Suprapubic skin (tissue), 4 donors: ENCODE measurements at regions not wholly inside any gene's neighbourhood (a gene's known extent, or its start where the extent isn't known, plus 50 kb on each side); places are given as distances from the start of the nearest gene placed in this dataset.

Experiments
- DNase-seq, 2 donors: peaks; one replicate each; pipeline ENCODE4 v3.0.0-alpha.2; 2019; ENCODE audit warnings: low spot score in 2 of 2
- H3K27ac ChIP-seq: fragments of 200-600 bp; sonication (generic); one replicate; pipeline ENCODE4 v1.5.1; 2019
- H3K27me3 ChIP-seq: fragments of 200-600 bp; sonication (generic); one replicate; pipeline ENCODE4 v1.5.1; 2019
- H3K36me3 ChIP-seq: fragments of 200-600 bp; sonication (generic); one replicate; pipeline ENCODE4 v1.5.1; 2019
- H3K4me1 ChIP-seq: fragments of 200-600 bp; sonication (generic); one replicate; pipeline ENCODE4 v1.5.1; 2019
- H3K4me3 ChIP-seq: fragments of 200-600 bp; sonication (generic); one replicate; pipeline ENCODE4 v1.5.1; 2019; ENCODE audit warnings: mild to moderate bottlenecking
- H3K9me3 ChIP-seq: fragments of 200-600 bp; sonication (generic); one replicate; pipeline ENCODE4 v1.5.1; 2019
- EP300 ChIP-seq: sonication (generic); formaldehyde crosslinking; IDR thresholded peaks from one replicate; pipeline ENCODE4 v1.6.1; 2017; ENCODE audit warnings: antibody characterized with exemption
- POLR2A ChIP-seq, 2 donors: fragments of 450-650 bp; IDR thresholded peaks; one replicate each; pipeline ENCODE4 v1.6.1; 2017; ENCODE audit warnings: antibody characterized with exemption in 2 of 2, mild to moderate bottlenecking in 2 of 2, moderate library complexity in 2 of 2
- POLR2AphosphoS5 ChIP-seq, 3 donors: sonication (generic); formaldehyde crosslinking; IDR thresholded peaks; one replicate each; pipeline ENCODE4 v1.6.1; 2017; ENCODE audit warnings: antibody characterized with exemption in 3 of 3
- WGBS: methylation state at CpG from one replicate; pipeline ENCODE4 v1.1.5; 2018; 5-methylcytosine and 5-hydroxymethylcytosine counted together
- TF ChIP-seq, protein P1 (sequence below), 2 donors: fragments of 200-600 bp in 1 of 2; fragments of 450-650 bp in 1 of 2; sonication (generic) in 1 of 2; IDR thresholded peaks; one replicate each; pipeline ENCODE4 v1.5.1; 2016 to 2019; ENCODE audit warnings: antibody characterized with exemption in 2 of 2, mild to moderate bottlenecking in 1 of 2, moderate library complexity in 1 of 2

- Histone ChIP-seq H3K36me3 (no peaks in the 10 kb centered on the region), H3K4me1 (no peaks in the 10 kb centered on the region), H3K9me3 (no peaks in the 10 kb centered on the region), H3K27me3 (no peaks in the 10 kb centered on the region), H3K27ac (no peak overlapping the region), H3K4me3 (no peak overlapping the region)
- no peak for DNase-seq
- TF ChIP-seq, protein P1, sequence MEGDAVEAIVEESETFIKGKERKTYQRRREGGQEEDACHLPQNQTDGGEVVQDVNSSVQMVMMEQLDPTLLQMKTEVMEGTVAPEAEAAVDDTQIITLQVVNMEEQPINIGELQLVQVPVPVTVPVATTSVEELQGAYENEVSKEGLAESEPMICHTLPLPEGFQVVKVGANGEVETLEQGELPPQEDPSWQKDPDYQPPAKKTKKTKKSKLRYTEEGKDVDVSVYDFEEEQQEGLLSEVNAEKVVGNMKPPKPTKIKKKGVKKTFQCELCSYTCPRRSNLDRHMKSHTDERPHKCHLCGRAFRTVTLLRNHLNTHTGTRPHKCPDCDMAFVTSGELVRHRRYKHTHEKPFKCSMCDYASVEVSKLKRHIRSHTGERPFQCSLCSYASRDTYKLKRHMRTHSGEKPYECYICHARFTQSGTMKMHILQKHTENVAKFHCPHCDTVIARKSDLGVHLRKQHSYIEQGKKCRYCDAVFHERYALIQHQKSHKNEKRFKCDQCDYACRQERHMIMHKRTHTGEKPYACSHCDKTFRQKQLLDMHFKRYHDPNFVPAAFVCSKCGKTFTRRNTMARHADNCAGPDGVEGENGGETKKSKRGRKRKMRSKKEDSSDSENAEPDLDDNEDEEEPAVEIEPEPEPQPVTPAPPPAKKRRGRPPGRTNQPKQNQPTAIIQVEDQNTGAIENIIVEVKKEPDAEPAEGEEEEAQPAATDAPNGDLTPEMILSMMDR (IDR thresholded peaks at IDR 0.05) = no peak
- TF ChIP-seq EP300 = no peak
- TF ChIP-seq POLR2A (IDR thresholded peaks at IDR 0.05) = no peak
- no peak for TF ChIP-seq POLR2AphosphoS5 (IDR thresholded peaks at IDR 0.05)
- 17% methylated on average over 4 of the region's 4 CpGs for WGBS
Measured at GRCh38 chr15:38854506-38854905, 289.9 kb upstream of the RASGRP1 start.

GRCh38 chr15:38857814-38858213 is 293.2 kb upstream of the RASGRP1 start:
- Histone ChIP-seq H3K9me3 (no peaks in the 10 kb centered on the region), H3K27ac (no peak overlapping the region), H3K4me1 (no peaks in the 10 kb centered on the region), H3K4me3 (no peak overlapping the region), H3K36me3 (no peaks in the 10 kb centered on the region), H3K27me3 (no peaks in the 10 kb centered on the region)
- TF ChIP-seq POLR2AphosphoS5 (IDR thresholded peaks at IDR 0.05) (no peak), EP300 (no peak), POLR2A (IDR thresholded peaks at IDR 0.05) (no peak)
- TF ChIP-seq, protein P1 (IDR thresholded peaks at IDR 0.05) = no peak
- 88% methylated on average over 1 of the region's 1 CpG for WGBS
- no peak for DNase-seq

- Histone ChIP-seq H3K4me3 (no peak overlapping the region), H3K4me1 (peaks cover 5% of the 10 kb centered on the region), H3K36me3 (no peaks in the 10 kb centered on the region), H3K27ac (no peak overlapping the region), H3K27me3 (no peaks in the 10 kb centered on the region), H3K9me3 (no peaks in the 10 kb centered on the region)
- TF ChIP-seq, protein P1 (IDR thresholded peaks at IDR 0.05) = no peak
- TF ChIP-seq EP300 (no peak), POLR2A (IDR thresholded peaks at IDR 0.05) (no peak), POLR2AphosphoS5 (IDR thresholded peaks at IDR 0.05) (no peak)
- DNase-seq = no peak
- 98% methylated on average over 2 of the region's 2 CpGs for WGBS
Measured at GRCh38 chr15:38859574-38859973, 295.0 kb upstream of the RASGRP1 start.

GRCh38 chr15:38860253-38860652 is 295.6 kb upstream of the RASGRP1 start:
- peaks cover 6% of the 10 kb centered on the region for H3K4me1 ChIP-seq
- no peaks in the 10 kb centered on the region for H3K36me3 ChIP-seq
- TF ChIP-seq EP300 (no peak), POLR2A (IDR thresholded peaks at IDR 0.05) (no peak), POLR2AphosphoS5 (IDR thresholded peaks at IDR 0.05) (no peak)
- TF ChIP-seq, protein P1 (IDR thresholded peaks at IDR 0.05) = no peak
- DNase-seq = no peak
- H3K9me3 ChIP-seq = no peaks in the 10 kb centered on the region
- H3K4me3 ChIP-seq = no peak overlapping the region
- WGBS = 69% methylated on average over 4 of the region's 4 CpGs
- H3K27me3 ChIP-seq = no peaks in the 10 kb centered on the region
- H3K27ac ChIP-seq = no peak overlapping the region

- Histone ChIP-seq H3K4me3 (no peak overlapping the region), H3K27me3 (no peaks in the 10 kb centered on the region), H3K36me3 (no peaks in the 10 kb centered on the region), H3K9me3 (no peaks in the 10 kb centered on the region), H3K4me1 (peaks cover 8% of the 10 kb centered on the region), H3K27ac (no peak overlapping the region)
- no peak for DNase-seq
- TF ChIP-seq, protein P1 (IDR thresholded peaks at IDR 0.05) = no peak
- TF ChIP-seq POLR2A (IDR thresholded peaks at IDR 0.05) = no peak
- no peak for TF ChIP-seq EP300
- TF ChIP-seq POLR2AphosphoS5 (IDR thresholded peaks at IDR 0.05) = no peak
Measured at GRCh38 chr15:38860674-38861073, 296.1 kb upstream of the RASGRP1 start.
